Neural crest cell (in vitro differentiated cells): ENCODE measurements at regions not wholly inside any gene's neighbourhood (a gene's known extent, or its start where the extent isn't known, plus 50 kb on each side); places are given as distances from the start of the nearest gene placed in this dataset.

ENCODE experiments used
- DNase-seq: peaks from one replicate; pipeline ENCODE4 v3.0.0; 2021; ENCODE audit warnings: low read depth, mixed read lengths, low spot score
- H3K27ac Mint-ChIP-seq: one replicate; pipeline ENCODE4 v1.8.0; 2021; ENCODE audit warnings: mild to moderate bottlenecking, mixed read lengths; ENCODE audit not compliant: unreplicated experiment
- H3K27me3 Mint-ChIP-seq: 2 replicates; pipeline ENCODE4 v1.8.0; 2021; ENCODE audit warnings: low read depth, mild to moderate bottlenecking, mixed read lengths
- H3K36me3 Mint-ChIP-seq: 2 replicates; pipeline ENCODE4 v1.8.0; 2021; ENCODE audit warnings: low read depth, mild to moderate bottlenecking, mixed read lengths
- H3K4me1 Mint-ChIP-seq: 2 replicates; pipeline ENCODE4 v1.8.0; 2021; ENCODE audit warnings: mixed read lengths
- H3K4me3 Mint-ChIP-seq: one replicate; pipeline ENCODE4 v1.8.0; 2021; ENCODE audit warnings: mild to moderate bottlenecking, mixed read lengths
- H3K9me3 Mint-ChIP-seq: 2 replicates; pipeline ENCODE4 v1.8.0; 2021; ENCODE audit warnings: mixed read lengths
- CTCF ChIP-seq: fragments of 200-600 bp; sonication (generic); conservative IDR thresholded peaks from 2 replicates; pipeline ENCODE4 v1.5.0; 2021; ENCODE audit warnings: antibody characterized with exemption, mild to moderate bottlenecking

GRCh38 chr18:9038277-9038871 is 64.1 kb upstream of the NDUFV2 start:
- TF ChIP-seq CTCF = no peak
- Mint-ChIP-seq H3K9me3 (no peaks in the 10 kb centered on the region), H3K36me3 (no peaks in the 10 kb centered on the region), H3K4me1 (peaks cover 12% of the 10 kb centered on the region), H3K27ac (no peak overlapping the region), H3K27me3 (no peaks in the 10 kb centered on the region), H3K4me3 (no peak overlapping the region)
- no peak for DNase-seq

- no peak overlapping the region for H3K27ac Mint-ChIP-seq
Measured at GRCh38 chr18:9039441-9040071, 62.9 kb upstream of the NDUFV2 start.

GRCh38 chr18:9042766-9043481 is 59.6 kb upstream of the NDUFV2 start:
- no peaks in the 10 kb centered on the region for H3K9me3 Mint-ChIP-seq
- no peak overlapping the region for H3K4me3 Mint-ChIP-seq
- no peak for TF ChIP-seq CTCF
- no peak overlapping the region for H3K27ac Mint-ChIP-seq
- DNase-seq = no peak
- H3K4me1 Mint-ChIP-seq = peaks cover 12% of the 10 kb centered on the region
- H3K36me3 Mint-ChIP-seq = no peaks in the 10 kb centered on the region
- no peaks in the 10 kb centered on the region for H3K27me3 Mint-ChIP-seq

More at GRCh38 chr18:9039441-9040071, 62.9 kb upstream of the NDUFV2 start:
- H3K4me3 Mint-ChIP-seq = no peak overlapping the region
- peaks cover 12% of the 10 kb centered on the region for H3K4me1 Mint-ChIP-seq
- H3K36me3 Mint-ChIP-seq = no peaks in the 10 kb centered on the region
- no peaks in the 10 kb centered on the region for H3K9me3 Mint-ChIP-seq
- no peaks in the 10 kb centered on the region for H3K27me3 Mint-ChIP-seq
- DNase-seq = no peak
- TF ChIP-seq CTCF = no peak

- no peak for DNase-seq
- Mint-ChIP-seq H3K36me3 (no peaks in the 10 kb centered on the region), H3K27ac (no peak overlapping the region), H3K4me1 (peaks cover 12% of the 10 kb centered on the region), H3K9me3 (no peaks in the 10 kb centered on the region), H3K27me3 (no peaks in the 10 kb centered on the region), H3K4me3 (no peak overlapping the region)
- no peak for TF ChIP-seq CTCF
Measured at GRCh38 chr18:9043581-9043980, 58.9 kb upstream of the NDUFV2 start.

- DNase-seq = no peak
- H3K27me3 Mint-ChIP-seq = no peaks in the 10 kb centered on the region
- H3K4me1 Mint-ChIP-seq = no peaks in the 10 kb centered on the region
- TF ChIP-seq CTCF = no peak
- H3K36me3 Mint-ChIP-seq = peaks cover 4% of the 10 kb centered on the region
- H3K27ac Mint-ChIP-seq = no peak overlapping the region
- H3K9me3 Mint-ChIP-seq = peaks cover 9% of the 10 kb centered on the region
- H3K4me3 Mint-ChIP-seq = no peak overlapping the region
Measured at GRCh38 chr18:9047715-9048114, 54.8 kb upstream of the NDUFV2 start.
